HG02884 (cell line): ENCODE measurements at regions not wholly inside any gene's neighbourhood (a gene's known extent, or its start where the extent isn't known, plus 50 kb on each side); places are given as distances from the start of the nearest gene placed in this dataset.

Source experiments
- ATAC-seq: cut with Tn5 transposase; IDR thresholded peaks from one replicate; pipeline ENCODE4 v1.9.1; 2021; ENCODE audit warnings: mild to moderate bottlenecking, moderate library complexity; ENCODE audit not compliant: unreplicated experiment

GRCh38 chr13:40235160-40235796 lies 431.2 kb downstream of the FOXO1 start:
- no peak for ATAC-seq

- ATAC-seq: no peak
Observed at GRCh38 chr13:40236566-40237168, 429.8 kb downstream of the FOXO1 start.

GRCh38 chr13:40238761-40239160 lies 427.7 kb downstream of the FOXO1 start:
- no peak for ATAC-seq

GRCh38 chr13:40240293-40240692 lies 426.1 kb downstream of the FOXO1 start:
- ATAC-seq: no peak

- no peak for ATAC-seq
Observed at GRCh38 chr13:40241125-40241798, 425.2 kb downstream of the FOXO1 start.

- ATAC-seq: no peak
Observed at GRCh38 chr13:40243047-40243446, 423.4 kb downstream of the FOXO1 start.

- no peak for ATAC-seq
Observed at GRCh38 chr13:40243982-40244381, 422.5 kb downstream of the FOXO1 start.

- no peak for ATAC-seq
Observed at GRCh38 chr13:40245567-40245966, 420.9 kb downstream of the FOXO1 start.

GRCh38 chr13:40247845-40248244 lies 418.6 kb downstream of the FOXO1 start:
- no peak for ATAC-seq

GRCh38 chr13:40251343-40252032 lies 415.0 kb downstream of the FOXO1 start:
- ATAC-seq: no peak

- no peak for ATAC-seq
Observed at GRCh38 chr13:40252241-40252640, 414.2 kb downstream of the FOXO1 start.

- ATAC-seq: no peak
Observed at GRCh38 chr13:40252676-40253075, 413.8 kb downstream of the FOXO1 start.

- no peak for ATAC-seq
Observed at GRCh38 chr13:40254394-40254793, 412.0 kb downstream of the FOXO1 start.

- ATAC-seq: no peak
Observed at GRCh38 chr13:40255551-40255950, 410.9 kb downstream of the FOXO1 start.

- no peak for ATAC-seq
Observed at GRCh38 chr13:40259899-40260298, 406.5 kb downstream of the FOXO1 start.

GRCh38 chr13:40261336-40261735 lies 405.1 kb downstream of the FOXO1 start:
- no peak for ATAC-seq

GRCh38 chr13:40261947-40262346 lies 404.5 kb downstream of the FOXO1 start:
- ATAC-seq: no peak

- ATAC-seq: no peak
Observed at GRCh38 chr13:40269086-40269485, 397.4 kb downstream of the FOXO1 start.

GRCh38 chr13:40270726-40271125 lies 395.7 kb downstream of the FOXO1 start:
- ATAC-seq: no peak

- no peak for ATAC-seq
Observed at GRCh38 chr13:40271271-40271885, 395.1 kb downstream of the FOXO1 start.
